ENCODE measurements at regions not wholly inside any gene's neighbourhood (a gene's known extent, or its start where the extent isn't known, plus 50 kb on each side); places are given as distances from the start of the nearest gene placed in this dataset.

DNA sequence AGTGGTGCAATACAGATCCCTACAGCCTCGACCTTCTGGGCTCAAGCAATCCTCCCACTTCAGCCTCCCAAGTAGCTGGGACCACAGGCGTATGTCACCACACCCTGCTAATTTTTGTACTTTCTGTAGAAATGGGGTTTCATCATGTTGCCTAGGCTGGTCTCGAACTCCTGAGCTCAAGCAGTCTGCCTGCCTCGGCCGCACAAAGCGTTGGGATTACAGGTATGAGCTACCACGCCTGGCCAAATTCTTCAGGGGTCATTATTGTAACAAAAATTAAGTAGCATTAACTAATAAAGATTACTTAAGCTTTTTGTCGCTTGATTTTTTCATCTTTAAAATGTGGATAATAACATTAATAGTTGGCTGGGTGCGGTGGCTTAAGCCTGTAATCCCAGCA lies 195.3 kb upstream of the IER5L start:
- TF ChIP-seq ZNF274 (IDR thresholded peaks at IDR 0.05; ENCODE audit: low read depth, low read length) (no peak), SUZ12 (IDR thresholded peaks at IDR 0.05; ENCODE audit: extremely low read depth, insufficient read depth, insufficient read length) (no peak)
